H1 (cell line): ENCODE measurements at regions not wholly inside any gene's neighbourhood (a gene's known extent, or its start where the extent isn't known, plus 50 kb on each side); places are given as distances from the start of the nearest gene placed in this dataset.
"Not testable (repeated sequence)": the region's sequence is repeated elsewhere in the genome, so short reads cannot be mapped to it uniquely, and the experiment has no call there.

Experiments
- ATF2 ChIP-seq: IDR thresholded peaks from 2 replicates; pipeline ENCODE4 v1.6.1; 2012; ENCODE audit warnings: low read length, inconsistent platforms
- CTCF ChIP-seq, 3 experiments: IDR thresholded peaks; 1 replicate in 2 of 3; 2 replicates in 1 of 3; pipeline versions ENCODE4 v1.5.1 to v1.6.1; 2011; ENCODE audit warnings: low read length in 3 of 3, mild to moderate bottlenecking in 3 of 3, inconsistent platforms in 2 of 3, low read depth in 1 of 3, moderate library complexity in 1 of 3; ENCODE audit not compliant: insufficient read depth in 1 of 3; ENCODE audit errors: control extremely low read depth in 1 of 3
- TF ChIP-seq, protein P1 (sequence below): IDR thresholded peaks from 2 replicates; pipeline ENCODE4 v1.6.1; 2012; ENCODE audit warnings: inconsistent platforms

DNA sequence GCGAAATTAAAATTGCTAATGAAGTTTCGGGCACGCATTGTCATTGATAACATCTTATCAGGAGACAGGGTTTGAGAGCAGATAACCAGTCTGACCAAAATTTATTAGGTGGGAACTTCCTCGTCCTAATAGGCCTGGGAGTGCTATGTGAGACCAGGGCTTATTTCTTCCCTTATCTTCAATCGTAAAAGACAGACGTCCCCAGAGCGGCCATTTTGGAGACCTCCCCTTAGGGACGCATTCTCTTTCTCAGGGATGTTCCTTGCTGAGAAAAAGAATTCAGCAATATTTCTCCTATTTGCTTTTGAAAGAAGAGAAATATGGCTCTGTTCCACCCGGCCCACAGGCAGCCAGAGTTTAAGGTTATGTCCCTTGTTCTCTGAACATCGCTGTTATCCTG lies 184.7 kb downstream of the OSTF1 start:
- not testable (repeated sequence) for TF ChIP-seq ATF2; CTCF (IDR thresholded peaks at IDR 0.05; ENCODE audit: control extremely low read depth in 1 of 3, insufficient read depth in 1 of 3, low read depth in 1 of 3, low read length in 3 of 3)
- TF ChIP-seq, protein P1, sequence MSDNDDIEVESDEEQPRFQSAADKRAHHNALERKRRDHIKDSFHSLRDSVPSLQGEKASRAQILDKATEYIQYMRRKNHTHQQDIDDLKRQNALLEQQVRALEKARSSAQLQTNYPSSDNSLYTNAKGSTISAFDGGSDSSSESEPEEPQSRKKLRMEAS: not testable (repeated sequence)
